ENCODE measurements at regions not wholly inside any gene's neighbourhood (a gene's known extent, or its start where the extent isn't known, plus 50 kb on each side); places are given as distances from the start of the nearest gene placed in this dataset.
A peak's percentile ranks its signal among the peaks of the same experiment; 100 is the strongest.

GRCh38 chr10:131641898-131642297, 258.9 kb upstream of the PPP2R2D start:
- DNase-seq: peak in 1 of 10 donors; percentile 31
- intact Hi-C loops (cut with DNase I): no loop called here

GRCh38 chr10:131642966-131643365, 257.8 kb upstream of the PPP2R2D start:
- peak in 1 of 10 donors; percentile 7 for DNase-seq
- intact Hi-C loops (cut with DNase I): no loop called here

- peak in 1 of 10 donors; percentile 37 for DNase-seq
- intact Hi-C loops (cut with DNase I): no loop called here
These were observed 256.5 kb upstream of the PPP2R2D start for GRCh38 chr10:131644289-131644688.

- intact Hi-C loops (cut with DNase I): no loop called here
- DNase-seq: no peak
These were observed 255.7 kb upstream of the PPP2R2D start for GRCh38 chr10:131644864-131645658.

- DNase-seq: no peak
- intact Hi-C loops (cut with DNase I): no loop called here
These were observed 255.1 kb upstream of the PPP2R2D start for GRCh38 chr10:131645756-131646155.

- intact Hi-C loops (cut with DNase I): no loop called here
- no peak for DNase-seq
These were observed 254.0 kb upstream of the PPP2R2D start for GRCh38 chr10:131646551-131647525.

- intact Hi-C loops (cut with DNase I): no loop called here
- no peak for DNase-seq
These were observed 253.0 kb upstream of the PPP2R2D start for GRCh38 chr10:131647789-131648188.

GRCh38 chr10:131648386-131649020, 252.3 kb upstream of the PPP2R2D start:
- intact Hi-C loops (cut with DNase I): no loop called here
- DNase-seq: no peak

GRCh38 chr10:131649617-131650016, 251.2 kb upstream of the PPP2R2D start:
- intact Hi-C loops (cut with DNase I): no loop called here
- DNase-seq: no peak

- no peak for DNase-seq
- intact Hi-C loops (cut with DNase I): no loop called here
These were observed 250.6 kb upstream of the PPP2R2D start for GRCh38 chr10:131650169-131650705.

- no peak for DNase-seq
- intact Hi-C loops (cut with DNase I): no loop called here
These were observed 249.8 kb upstream of the PPP2R2D start for GRCh38 chr10:131650771-131651673.

GRCh38 chr10:131651674-131652437, 249.0 kb upstream of the PPP2R2D start:
- DNase-seq: peak in 4 of 10 donors; percentile 14 to 86 (median 27)
- intact Hi-C loops (cut with DNase I): no loop called here

- intact Hi-C loops (cut with DNase I): no loop called here
- peak in 1 of 10 donors; percentile 33 for DNase-seq
These were observed 248.2 kb upstream of the PPP2R2D start for GRCh38 chr10:131652438-131653139.

- intact Hi-C loops (cut with DNase I): no loop called here
- peak in 3 of 10 donors; percentile 14 to 68 (median 39) for DNase-seq
These were observed 247.7 kb upstream of the PPP2R2D start for GRCh38 chr10:131653140-131653539.

- intact Hi-C loops (cut with DNase I): no loop called here
- DNase-seq: peak in 3 of 10 donors; percentile 13 to 81 (median 37)
These were observed 247.0 kb upstream of the PPP2R2D start for GRCh38 chr10:131653554-131654470.

GRCh38 chr10:131654471-131655087, 246.2 kb upstream of the PPP2R2D start:
- intact Hi-C loops (cut with DNase I): no loop called here
- peak in 3 of 10 donors; percentile 23 to 73 (median 39) for DNase-seq

Measured in posterior cingulate gyrus (tissue), 11 donors.